ENCODE measurements at regions not wholly inside any gene's neighbourhood (a gene's known extent, or its start where the extent isn't known, plus 50 kb on each side); places are given as distances from the start of the nearest gene placed in this dataset.

- no peak for TF ChIP-seq NANOG (IDR thresholded peaks at IDR 0.05; ENCODE audit: borderline replicate concordance)
- no peak for TF ChIP-seq CTCF (conservative IDR thresholded peaks at IDR 0.05; ENCODE audit: low read depth in 2 of 2)
- no peak for TF ChIP-seq JUNB (IDR thresholded peaks at IDR 0.05; ENCODE audit: unreplicated experiment)
- TF ChIP-seq, protein P1, sequence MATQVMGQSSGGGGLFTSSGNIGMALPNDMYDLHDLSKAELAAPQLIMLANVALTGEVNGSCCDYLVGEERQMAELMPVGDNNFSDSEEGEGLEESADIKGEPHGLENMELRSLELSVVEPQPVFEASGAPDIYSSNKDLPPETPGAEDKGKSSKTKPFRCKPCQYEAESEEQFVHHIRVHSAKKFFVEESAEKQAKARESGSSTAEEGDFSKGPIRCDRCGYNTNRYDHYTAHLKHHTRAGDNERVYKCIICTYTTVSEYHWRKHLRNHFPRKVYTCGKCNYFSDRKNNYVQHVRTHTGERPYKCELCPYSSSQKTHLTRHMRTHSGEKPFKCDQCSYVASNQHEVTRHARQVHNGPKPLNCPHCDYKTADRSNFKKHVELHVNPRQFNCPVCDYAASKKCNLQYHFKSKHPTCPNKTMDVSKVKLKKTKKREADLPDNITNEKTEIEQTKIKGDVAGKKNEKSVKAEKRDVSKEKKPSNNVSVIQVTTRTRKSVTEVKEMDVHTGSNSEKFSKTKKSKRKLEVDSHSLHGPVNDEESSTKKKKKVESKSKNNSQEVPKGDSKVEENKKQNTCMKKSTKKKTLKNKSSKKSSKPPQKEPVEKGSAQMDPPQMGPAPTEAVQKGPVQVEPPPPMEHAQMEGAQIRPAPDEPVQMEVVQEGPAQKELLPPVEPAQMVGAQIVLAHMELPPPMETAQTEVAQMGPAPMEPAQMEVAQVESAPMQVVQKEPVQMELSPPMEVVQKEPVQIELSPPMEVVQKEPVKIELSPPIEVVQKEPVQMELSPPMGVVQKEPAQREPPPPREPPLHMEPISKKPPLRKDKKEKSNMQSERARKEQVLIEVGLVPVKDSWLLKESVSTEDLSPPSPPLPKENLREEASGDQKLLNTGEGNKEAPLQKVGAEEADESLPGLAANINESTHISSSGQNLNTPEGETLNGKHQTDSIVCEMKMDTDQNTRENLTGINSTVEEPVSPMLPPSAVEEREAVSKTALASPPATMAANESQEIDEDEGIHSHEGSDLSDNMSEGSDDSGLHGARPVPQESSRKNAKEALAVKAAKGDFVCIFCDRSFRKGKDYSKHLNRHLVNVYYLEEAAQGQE (IDR thresholded peaks at IDR 0.05; ENCODE audit: unreplicated experiment) = no peak
- no peak for TF ChIP-seq EZH2 (IDR thresholded peaks at IDR 0.05; ENCODE audit: low read depth, unreplicated experiment)
- no peak for TF ChIP-seq EZH2phosphoT487 (IDR thresholded peaks at IDR 0.05; ENCODE audit: unreplicated experiment)
- TF ChIP-seq ZNF114 (CRISPR knock-in tag; IDR thresholded peaks at IDR 0.05) = no peak
- TF ChIP-seq POLR2AphosphoS5 (IDR thresholded peaks at IDR 0.05; ENCODE audit: low read depth) = no peak
- no peak for TF ChIP-seq ETS1 (IDR thresholded peaks at IDR 0.05)
Measured at GRCh38 chr20:40109136-40109535, 579.9 kb downstream of the MAFB start.
